ENCODE measurements at regions not wholly inside any gene's neighbourhood (a gene's known extent, or its start where the extent isn't known, plus 50 kb on each side); places are given as distances from the start of the nearest gene placed in this dataset.

- H3K4me3 ChIP-seq (ENCODE audit: low read length), result no peak overlapping the region
- no peaks in the 10 kb centered on the region for H3K27me3 ChIP-seq (ENCODE audit: control insufficient read depth, insufficient read depth, low read length)
- H3K4me1 ChIP-seq (ENCODE audit: control insufficient read depth, insufficient read depth, low read length), result no peaks in the 10 kb centered on the region
- WGBS (ENCODE audit: insufficient coverage), result no CpG with 5 or more reads among the region's 3 CpGs
- no peak for DNase-seq
- H3K27ac ChIP-seq (ENCODE audit: low read length), result no peak overlapping the region
- H3K36me3 ChIP-seq (ENCODE audit: control insufficient read depth, insufficient read depth, low read length), result no peaks in the 10 kb centered on the region
- no peaks in the 10 kb centered on the region for H3K9me3 ChIP-seq (replicated peaks; ENCODE audit: control insufficient read depth, low read depth, low read length)
Measured at GRCh38 chr2:7598402-7598801, 681.2 kb downstream of the RNF144A start.

GRCh38 chr2:7599462-7600258, 682.4 kb downstream of the RNF144A start:
- DNase-seq, result no peak
- Histone ChIP-seq H3K9me3 (replicated peaks; ENCODE audit: control insufficient read depth, low read depth, low read length) (no peaks in the 10 kb centered on the region), H3K27me3 (ENCODE audit: control insufficient read depth, insufficient read depth, low read length) (no peaks in the 10 kb centered on the region), H3K27ac (ENCODE audit: low read length) (no peak overlapping the region), H3K4me3 (ENCODE audit: low read length) (no peak overlapping the region), H3K36me3 (ENCODE audit: control insufficient read depth, insufficient read depth, low read length) (no peaks in the 10 kb centered on the region), H3K4me1 (ENCODE audit: control insufficient read depth, insufficient read depth, low read length) (no peaks in the 10 kb centered on the region)
- 97% methylated on average over 19 of the region's 24 CpGs for WGBS (ENCODE audit: insufficient coverage)

DNA sequence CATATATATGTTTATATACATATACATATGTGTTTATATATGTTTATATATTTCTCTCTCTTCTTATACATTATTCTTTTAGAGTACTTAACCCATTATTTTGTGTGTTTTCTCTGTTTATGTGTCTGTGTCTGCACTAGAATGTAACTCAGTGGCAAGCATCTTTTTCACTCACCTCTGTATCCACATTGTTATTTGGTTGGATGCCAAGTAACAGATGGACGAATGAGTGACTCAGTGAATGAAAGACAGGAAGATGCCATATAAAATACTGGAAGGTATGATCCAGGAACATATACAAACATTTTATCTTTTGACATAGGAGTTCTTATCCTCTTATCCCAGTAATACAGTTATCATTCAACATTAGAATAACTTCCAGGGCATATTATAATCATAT, 684.8 kb downstream of the RNF144A start:
- Histone ChIP-seq H3K4me3 (ENCODE audit: low read length) (no peak overlapping the region), H3K36me3 (ENCODE audit: control insufficient read depth, insufficient read depth, low read length) (no peaks in the 10 kb centered on the region), H3K27me3 (ENCODE audit: control insufficient read depth, insufficient read depth, low read length) (no peaks in the 10 kb centered on the region), H3K27ac (ENCODE audit: low read length) (no peak overlapping the region), H3K4me1 (ENCODE audit: control insufficient read depth, insufficient read depth, low read length) (no peaks in the 10 kb centered on the region), H3K9me3 (replicated peaks; ENCODE audit: control insufficient read depth, low read depth, low read length) (no peaks in the 10 kb centered on the region)
- DNase-seq, result no peak
- no CpG with 5 or more reads among the region's 1 CpG for WGBS (ENCODE audit: insufficient coverage)

DNA sequence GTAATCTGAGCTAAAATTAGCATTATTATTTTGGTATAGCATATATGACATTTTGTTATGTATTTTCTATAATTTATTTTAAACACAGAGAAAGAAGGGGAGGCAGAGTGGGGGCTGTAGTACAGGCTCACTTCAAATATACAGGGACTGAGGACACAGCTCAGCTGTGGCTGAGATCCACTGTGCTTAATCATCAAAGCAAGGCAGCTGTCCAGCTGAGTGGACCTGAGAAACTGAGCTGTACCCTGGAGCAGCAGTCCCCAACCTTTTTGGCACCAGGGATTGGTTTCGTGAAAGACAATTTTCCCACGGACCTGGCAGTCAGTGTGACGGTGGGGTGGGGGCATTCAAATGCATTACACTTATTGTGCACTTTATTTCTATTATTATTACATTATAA, 687.2 kb downstream of the RNF144A start:
- H3K27me3 ChIP-seq (ENCODE audit: control insufficient read depth, insufficient read depth, low read length), result no peaks in the 10 kb centered on the region
- no peak overlapping the region for H3K27ac ChIP-seq (ENCODE audit: low read length)
- no peaks in the 10 kb centered on the region for H3K9me3 ChIP-seq (replicated peaks; ENCODE audit: control insufficient read depth, low read depth, low read length)
- H3K4me3 ChIP-seq (ENCODE audit: low read length), result no peak overlapping the region
- no peaks in the 10 kb centered on the region for H3K36me3 ChIP-seq (ENCODE audit: control insufficient read depth, insufficient read depth, low read length)
- WGBS (ENCODE audit: insufficient coverage), result no CpG with 5 or more reads among the region's 3 CpGs
- no peaks in the 10 kb centered on the region for H3K4me1 ChIP-seq (ENCODE audit: control insufficient read depth, insufficient read depth, low read length)
- no peak for DNase-seq

GRCh38 chr2:7607441-7608173, 690.4 kb downstream of the RNF144A start:
- Histone ChIP-seq H3K36me3 (ENCODE audit: control insufficient read depth, insufficient read depth, low read length) (no peaks in the 10 kb centered on the region), H3K4me3 (ENCODE audit: low read length) (no peak overlapping the region), H3K27me3 (ENCODE audit: control insufficient read depth, insufficient read depth, low read length) (peaks cover 2% of the 10 kb centered on the region), H3K9me3 (replicated peaks; ENCODE audit: control insufficient read depth, low read depth, low read length) (no peaks in the 10 kb centered on the region), H3K27ac (ENCODE audit: low read length) (no peak overlapping the region), H3K4me1 (ENCODE audit: control insufficient read depth, insufficient read depth, low read length) (no peaks in the 10 kb centered on the region)
- WGBS (ENCODE audit: insufficient coverage), result 56% methylated on average over 8 of the region's 8 CpGs
- DNase-seq, result peak; percentile 7

DNA sequence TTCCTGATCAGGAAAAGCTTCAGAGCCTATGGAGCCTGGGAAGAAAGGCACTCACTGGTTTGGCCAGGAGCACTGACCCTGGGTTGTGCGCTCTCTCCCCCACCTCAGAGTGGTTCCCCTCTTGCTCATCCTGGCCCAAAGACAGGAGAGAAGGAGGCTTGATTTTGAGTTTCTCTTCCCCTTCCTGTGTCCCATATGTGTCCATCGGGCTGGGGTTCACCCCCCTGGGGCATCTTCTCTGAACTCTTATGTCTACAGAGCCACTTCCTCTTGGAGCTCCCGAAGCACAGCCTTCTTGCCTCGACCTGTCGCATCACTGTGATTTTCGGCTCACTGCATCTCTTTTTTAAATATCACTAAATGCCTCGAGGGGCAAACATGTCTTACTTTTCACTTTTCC, 692.3 kb downstream of the RNF144A start:
- Histone ChIP-seq H3K4me1 (ENCODE audit: control insufficient read depth, insufficient read depth, low read length) (no peaks in the 10 kb centered on the region), H3K27ac (ENCODE audit: low read length) (no peak overlapping the region), H3K4me3 (ENCODE audit: low read length) (no peak overlapping the region), H3K27me3 (ENCODE audit: control insufficient read depth, insufficient read depth, low read length) (peaks cover 2% of the 10 kb centered on the region), H3K36me3 (ENCODE audit: control insufficient read depth, insufficient read depth, low read length) (no peaks in the 10 kb centered on the region), H3K9me3 (replicated peaks; ENCODE audit: control insufficient read depth, low read depth, low read length) (no peaks in the 10 kb centered on the region)
- no peak for DNase-seq
- 80% methylated on average over 3 of the region's 7 CpGs for WGBS (ENCODE audit: insufficient coverage)

DNA sequence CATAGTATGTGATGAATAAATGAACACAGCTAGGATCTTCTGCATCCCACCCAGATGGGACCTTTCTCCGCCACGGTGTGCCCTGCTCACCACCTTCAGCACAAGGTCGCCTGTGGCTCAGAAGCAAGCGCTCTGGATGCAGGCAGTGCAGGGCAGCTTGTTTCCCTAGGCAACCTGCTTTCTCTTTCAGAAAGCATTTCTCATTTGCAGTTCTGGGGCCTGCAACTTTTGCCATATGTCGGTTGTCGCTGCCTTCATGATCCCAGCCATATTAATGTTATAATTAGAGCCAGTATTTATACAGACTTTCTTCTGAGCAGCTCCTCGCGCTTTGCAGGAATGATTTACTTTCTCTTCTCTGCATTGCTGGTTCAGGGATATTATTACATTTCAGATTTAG, 692.8 kb downstream of the RNF144A start:
- Histone ChIP-seq H3K4me1 (ENCODE audit: control insufficient read depth, insufficient read depth, low read length) (no peaks in the 10 kb centered on the region), H3K27ac (ENCODE audit: low read length) (no peak overlapping the region), H3K9me3 (replicated peaks; ENCODE audit: control insufficient read depth, low read depth, low read length) (no peaks in the 10 kb centered on the region), H3K36me3 (ENCODE audit: control insufficient read depth, insufficient read depth, low read length) (no peaks in the 10 kb centered on the region), H3K4me3 (ENCODE audit: low read length) (no peak overlapping the region), H3K27me3 (ENCODE audit: control insufficient read depth, insufficient read depth, low read length) (peaks cover 2% of the 10 kb centered on the region)
- no peak for DNase-seq
- 87% methylated on average over 4 of the region's 8 CpGs for WGBS (ENCODE audit: insufficient coverage)

GRCh38 chr2:7611750-7612149, 694.5 kb downstream of the RNF144A start:
- no peak for DNase-seq
- H3K9me3 ChIP-seq (replicated peaks; ENCODE audit: control insufficient read depth, low read depth, low read length), result no peaks in the 10 kb centered on the region
- H3K27me3 ChIP-seq (ENCODE audit: control insufficient read depth, insufficient read depth, low read length), result peaks cover 2% of the 10 kb centered on the region
- no peak overlapping the region for H3K4me3 ChIP-seq (ENCODE audit: low read length)
- H3K4me1 ChIP-seq (ENCODE audit: control insufficient read depth, insufficient read depth, low read length), result no peaks in the 10 kb centered on the region
- no peaks in the 10 kb centered on the region for H3K36me3 ChIP-seq (ENCODE audit: control insufficient read depth, insufficient read depth, low read length)
- no peak overlapping the region for H3K27ac ChIP-seq (ENCODE audit: low read length)
- WGBS (ENCODE audit: insufficient coverage), result 39% methylated on average over 2 of the region's 4 CpGs

DNA sequence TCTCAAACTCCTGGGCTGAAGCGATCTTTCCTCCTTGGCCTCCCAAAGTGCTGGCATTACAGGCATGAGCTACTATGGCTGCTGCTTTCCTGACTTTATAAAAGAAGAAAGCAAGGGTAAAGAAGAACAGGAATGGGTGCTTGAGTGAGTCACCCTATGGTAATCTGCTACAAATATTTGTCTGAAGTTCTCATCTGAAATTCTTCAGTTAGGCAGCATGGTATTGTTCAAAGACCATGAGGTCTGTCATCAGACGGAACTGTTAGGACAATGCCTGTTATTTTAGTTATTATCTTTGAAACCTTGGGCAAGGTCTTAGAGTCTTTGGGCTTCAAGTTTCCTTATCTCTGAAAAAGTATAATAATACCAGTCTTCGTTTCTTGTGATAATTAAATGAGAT, 695.8 kb downstream of the RNF144A start:
- peaks cover 2% of the 10 kb centered on the region for H3K27me3 ChIP-seq (ENCODE audit: control insufficient read depth, insufficient read depth, low read length)
- DNase-seq, result no peak
- no peaks in the 10 kb centered on the region for H3K36me3 ChIP-seq (ENCODE audit: control insufficient read depth, insufficient read depth, low read length)
- no peak overlapping the region for H3K4me3 ChIP-seq (ENCODE audit: low read length)
- no peaks in the 10 kb centered on the region for H3K4me1 ChIP-seq (ENCODE audit: control insufficient read depth, insufficient read depth, low read length)
- H3K27ac ChIP-seq (ENCODE audit: low read length), result no peak overlapping the region
- 20% methylated on average over 1 of the region's 3 CpGs for WGBS (ENCODE audit: insufficient coverage)
- no peaks in the 10 kb centered on the region for H3K9me3 ChIP-seq (replicated peaks; ENCODE audit: control insufficient read depth, low read depth, low read length)

DNA sequence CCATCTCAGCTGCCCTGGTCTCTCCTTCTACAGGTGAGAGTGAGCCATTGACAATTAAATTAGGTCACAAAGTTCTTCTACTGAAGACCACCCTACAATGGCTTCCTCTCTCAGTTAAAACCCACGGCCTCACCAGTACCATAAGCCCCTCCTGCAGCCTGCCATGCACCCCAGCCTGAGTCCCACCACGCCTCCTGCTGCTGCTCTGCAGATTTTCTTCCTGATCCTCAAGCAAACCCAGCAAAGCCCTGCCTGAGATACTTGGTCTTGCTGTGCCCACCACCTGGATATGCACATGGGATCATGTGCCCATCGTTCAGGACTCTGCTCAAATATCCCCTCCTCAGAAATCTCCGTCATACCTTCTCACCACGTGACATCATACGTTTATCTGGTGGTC, 696.6 kb downstream of the RNF144A start:
- H3K4me3 ChIP-seq (ENCODE audit: low read length), result no peak overlapping the region
- WGBS (ENCODE audit: insufficient coverage), result 89% methylated on average over 6 of the region's 6 CpGs
- H3K4me1 ChIP-seq (ENCODE audit: control insufficient read depth, insufficient read depth, low read length), result no peaks in the 10 kb centered on the region

More for the DNA sequence above, 696.6 kb downstream of the RNF144A start:
- Histone ChIP-seq H3K9me3 (replicated peaks; ENCODE audit: control insufficient read depth, low read depth, low read length) (no peaks in the 10 kb centered on the region), H3K27ac (ENCODE audit: low read length) (no peak overlapping the region), H3K36me3 (ENCODE audit: control insufficient read depth, insufficient read depth, low read length) (no peaks in the 10 kb centered on the region), H3K27me3 (ENCODE audit: control insufficient read depth, insufficient read depth, low read length) (peaks cover 2% of the 10 kb centered on the region)
- no peak for DNase-seq

Data from muscle of leg (tissue), 3 donors.